Suprapubic skin (tissue), 3 donors: ENCODE measurements at regions not wholly inside any gene's neighbourhood (a gene's known extent, or its start where the extent isn't known, plus 50 kb on each side); places are given as distances from the start of the nearest gene placed in this dataset.

Experiments used
- POLR2A ChIP-seq, 2 donors: fragments of 450-650 bp; IDR thresholded peaks; one replicate each; pipeline ENCODE4 v1.6.1; 2017; ENCODE audit warnings: antibody characterized with exemption in 2 of 2, mild to moderate bottlenecking in 2 of 2, moderate library complexity in 2 of 2
- TF ChIP-seq, protein P1 (sequence below), 2 donors: fragments of 200-600 bp in 1 of 2; fragments of 450-650 bp in 1 of 2; sonication (generic) in 1 of 2; IDR thresholded peaks; one replicate each; pipeline ENCODE4 v1.5.1; 2016 to 2019; ENCODE audit warnings: antibody characterized with exemption in 2 of 2, mild to moderate bottlenecking in 1 of 2, moderate library complexity in 1 of 2

GRCh38 chr10:113433711-113434110 lies 119.1 kb upstream of the HABP2 start:
- TF ChIP-seq, protein P1, sequence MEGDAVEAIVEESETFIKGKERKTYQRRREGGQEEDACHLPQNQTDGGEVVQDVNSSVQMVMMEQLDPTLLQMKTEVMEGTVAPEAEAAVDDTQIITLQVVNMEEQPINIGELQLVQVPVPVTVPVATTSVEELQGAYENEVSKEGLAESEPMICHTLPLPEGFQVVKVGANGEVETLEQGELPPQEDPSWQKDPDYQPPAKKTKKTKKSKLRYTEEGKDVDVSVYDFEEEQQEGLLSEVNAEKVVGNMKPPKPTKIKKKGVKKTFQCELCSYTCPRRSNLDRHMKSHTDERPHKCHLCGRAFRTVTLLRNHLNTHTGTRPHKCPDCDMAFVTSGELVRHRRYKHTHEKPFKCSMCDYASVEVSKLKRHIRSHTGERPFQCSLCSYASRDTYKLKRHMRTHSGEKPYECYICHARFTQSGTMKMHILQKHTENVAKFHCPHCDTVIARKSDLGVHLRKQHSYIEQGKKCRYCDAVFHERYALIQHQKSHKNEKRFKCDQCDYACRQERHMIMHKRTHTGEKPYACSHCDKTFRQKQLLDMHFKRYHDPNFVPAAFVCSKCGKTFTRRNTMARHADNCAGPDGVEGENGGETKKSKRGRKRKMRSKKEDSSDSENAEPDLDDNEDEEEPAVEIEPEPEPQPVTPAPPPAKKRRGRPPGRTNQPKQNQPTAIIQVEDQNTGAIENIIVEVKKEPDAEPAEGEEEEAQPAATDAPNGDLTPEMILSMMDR (IDR thresholded peaks at IDR 0.05) = no peak
- no peak for TF ChIP-seq POLR2A (IDR thresholded peaks at IDR 0.05)
